ENCODE measurements at regions not wholly inside any gene's neighbourhood (a gene's known extent, or its start where the extent isn't known, plus 50 kb on each side); places are given as distances from the start of the nearest gene placed in this dataset.

DNA sequence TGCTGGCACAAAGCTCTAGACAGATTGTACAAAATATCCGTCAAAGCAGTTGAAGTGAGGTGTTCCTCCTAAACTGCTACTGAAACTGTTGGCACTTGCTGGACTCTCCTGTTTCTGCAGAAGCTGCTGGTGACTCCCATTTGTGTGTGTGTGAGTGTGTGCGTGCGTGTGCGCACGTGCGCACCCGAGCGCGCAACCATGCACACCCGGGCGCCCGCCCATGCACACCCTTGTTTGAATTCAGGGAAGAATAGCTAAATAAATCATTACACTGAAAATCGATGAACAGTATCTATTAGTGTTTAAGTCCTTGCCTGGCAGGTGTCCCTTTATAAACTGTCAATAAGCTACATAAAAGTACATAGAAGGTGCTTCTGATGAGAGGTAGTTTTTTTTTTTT, 156.4 kb upstream of the B3GALT2 start:
- no peak for DNase-seq

DNA sequence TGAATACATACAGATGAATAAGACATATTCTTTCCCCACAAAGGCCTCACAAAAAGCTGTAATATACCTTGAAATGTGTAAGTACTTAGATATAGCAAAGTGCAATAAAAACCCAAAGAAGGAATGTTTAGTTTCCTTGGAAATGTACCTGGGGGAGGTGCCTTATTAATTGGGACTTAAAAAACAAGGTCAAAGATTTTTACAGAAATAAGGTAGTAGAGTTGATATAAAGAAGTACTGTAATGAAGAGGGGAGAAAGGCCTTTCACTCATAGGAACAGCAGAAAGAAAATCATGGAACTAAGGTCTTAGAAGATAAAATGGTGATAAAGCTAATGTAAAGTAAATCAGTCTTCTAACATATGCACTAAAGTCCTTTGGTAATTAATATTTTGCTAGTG, 153.9 kb upstream of the B3GALT2 start:
- no peak for DNase-seq

DNA sequence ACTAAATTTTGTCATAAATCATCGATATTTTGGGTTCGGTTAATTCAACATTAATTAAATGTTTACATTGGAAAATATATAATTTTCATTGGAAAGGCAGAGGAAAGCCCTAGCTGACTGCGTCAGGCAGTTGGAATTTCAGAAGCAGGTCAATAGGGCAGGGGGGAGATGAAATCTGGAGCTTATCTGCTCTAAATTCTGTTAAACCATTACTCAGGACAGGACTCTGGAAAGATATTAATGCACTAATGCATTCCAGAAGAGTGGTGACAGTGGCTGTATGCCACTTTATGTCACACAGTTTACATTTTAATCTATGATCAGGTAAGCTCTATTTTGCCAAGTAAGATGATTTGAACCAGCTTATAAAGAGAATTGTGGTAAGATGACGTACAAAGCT, 153.0 kb upstream of the B3GALT2 start:
- no peak for DNase-seq

DNA sequence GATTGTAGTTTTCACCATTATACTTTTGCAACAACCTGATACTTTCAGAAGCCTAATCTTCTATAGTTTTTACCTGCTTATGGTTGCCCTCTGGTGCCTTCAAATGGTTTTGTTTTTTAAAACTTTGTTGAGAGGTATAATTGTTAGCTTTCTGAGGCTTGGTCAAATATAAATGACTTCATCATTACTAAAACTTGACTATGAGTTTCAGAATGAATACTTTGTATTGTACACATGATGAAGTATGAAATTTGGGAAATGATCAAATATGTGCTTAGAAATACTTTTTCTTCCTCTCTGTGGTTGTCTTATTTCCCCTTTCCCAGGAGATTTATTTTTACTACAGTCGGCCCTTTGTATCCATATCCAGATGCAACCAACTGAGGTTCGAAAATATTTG, 151.8 kb upstream of the B3GALT2 start:
- no peak for DNase-seq

DNA sequence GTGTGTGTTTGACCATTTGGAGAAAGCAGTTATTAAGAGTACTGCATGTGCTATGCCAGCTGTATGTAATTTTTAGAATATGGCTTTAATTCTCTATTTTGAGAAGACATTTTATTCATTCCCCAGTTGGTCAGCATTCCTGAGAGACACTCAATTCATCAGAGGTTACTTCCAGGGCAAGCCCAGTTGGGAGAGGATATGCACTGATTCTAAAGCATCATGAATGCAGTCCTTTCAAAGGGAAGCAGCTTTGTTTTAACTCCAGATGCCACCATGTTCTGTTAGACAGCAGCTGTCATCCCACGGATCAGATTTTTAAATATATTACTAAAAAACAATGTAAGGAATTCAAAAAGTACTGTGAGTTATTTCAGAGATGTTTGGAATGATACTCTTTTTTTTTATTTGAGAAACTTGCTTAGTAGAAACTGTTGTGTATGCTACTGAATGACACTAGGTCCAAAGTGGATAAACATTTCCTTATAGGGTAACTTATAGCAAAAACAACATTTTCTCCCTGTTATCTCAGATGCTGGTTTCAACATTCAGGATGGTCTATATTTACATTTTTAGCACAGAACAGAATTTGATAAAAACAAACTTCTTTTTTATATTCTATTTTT, 149.5 kb upstream of the B3GALT2 start:
- DNase-seq, result no peak

DNA sequence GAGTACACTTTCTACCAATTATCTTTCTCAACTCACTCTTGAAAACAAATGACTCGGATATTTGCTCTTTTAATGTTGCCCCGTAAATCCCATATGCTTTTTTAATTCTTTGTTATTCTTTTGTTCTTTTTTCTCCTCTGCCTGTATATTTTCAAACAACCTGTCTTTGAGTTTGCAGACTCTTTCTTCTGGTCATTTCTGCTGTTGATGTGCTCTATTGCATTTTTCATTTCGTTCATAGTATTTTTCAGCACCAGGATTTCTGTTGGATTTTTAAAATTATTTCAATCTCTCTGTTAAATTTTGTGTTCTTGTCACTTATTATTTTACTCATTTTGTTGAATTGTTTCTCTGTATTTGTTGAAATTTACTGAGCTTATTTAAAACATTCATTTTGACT, 146.8 kb upstream of the B3GALT2 start:
- no peak for DNase-seq

DNA sequence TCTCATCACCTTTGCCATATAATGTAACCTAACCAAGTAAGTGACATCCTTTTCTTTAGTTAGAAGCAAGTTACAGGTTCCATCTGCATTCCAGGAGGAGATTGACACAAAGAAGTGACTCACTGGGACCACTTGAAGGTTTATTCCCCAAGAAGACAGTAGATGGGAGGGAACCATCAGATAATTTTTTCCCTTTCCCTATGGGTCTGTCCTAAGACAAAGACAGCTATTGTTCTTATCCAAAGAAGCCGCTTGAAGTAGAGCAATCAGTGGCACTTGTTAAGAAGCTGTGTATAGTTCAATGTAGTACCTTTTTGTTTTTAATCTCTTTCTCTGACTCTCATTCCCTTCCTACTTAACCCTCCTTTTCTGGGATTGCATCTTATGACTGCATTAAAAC, 139.9 kb upstream of the B3GALT2 start:
- no peak for DNase-seq

DNA sequence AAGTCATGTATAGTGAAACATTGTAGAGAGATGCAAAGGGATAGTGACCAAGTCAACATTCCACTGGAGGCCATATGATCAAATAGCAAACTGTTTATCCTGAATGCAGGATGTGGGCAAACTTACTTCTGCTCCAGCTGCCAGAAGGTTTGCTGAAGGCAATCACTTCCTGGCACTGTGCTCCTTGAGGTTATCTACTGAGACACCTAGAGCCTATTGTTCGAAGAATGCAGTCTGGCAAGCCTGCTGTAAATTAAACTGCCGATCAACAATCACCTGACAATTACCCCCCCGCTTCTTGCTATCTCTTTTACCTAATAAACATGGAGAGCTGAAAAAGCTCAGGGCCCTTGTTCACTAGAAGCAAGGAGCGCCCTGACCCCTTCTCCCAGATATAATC, 139.4 kb upstream of the B3GALT2 start:
- DNase-seq, result no peak

DNA sequence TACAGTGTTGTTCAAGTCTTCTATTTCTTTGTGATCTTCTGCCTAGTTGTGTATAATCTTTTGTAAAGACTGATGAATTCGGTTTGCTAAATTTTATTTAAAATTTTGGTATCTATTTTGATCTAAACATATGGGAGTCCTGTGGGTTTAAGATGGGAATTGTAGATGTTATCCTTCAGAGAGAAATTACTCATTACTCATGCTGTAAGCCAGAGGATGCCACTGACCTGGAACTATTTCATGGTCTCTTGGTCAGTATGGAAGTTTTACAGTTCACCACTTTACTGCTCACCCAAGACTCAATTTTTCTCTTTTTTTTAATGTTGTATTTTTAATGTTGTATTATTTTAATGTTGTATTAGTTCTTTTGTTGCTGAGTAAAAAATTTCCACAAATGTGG, 138.6 kb upstream of the B3GALT2 start:
- no peak for DNase-seq

DNA sequence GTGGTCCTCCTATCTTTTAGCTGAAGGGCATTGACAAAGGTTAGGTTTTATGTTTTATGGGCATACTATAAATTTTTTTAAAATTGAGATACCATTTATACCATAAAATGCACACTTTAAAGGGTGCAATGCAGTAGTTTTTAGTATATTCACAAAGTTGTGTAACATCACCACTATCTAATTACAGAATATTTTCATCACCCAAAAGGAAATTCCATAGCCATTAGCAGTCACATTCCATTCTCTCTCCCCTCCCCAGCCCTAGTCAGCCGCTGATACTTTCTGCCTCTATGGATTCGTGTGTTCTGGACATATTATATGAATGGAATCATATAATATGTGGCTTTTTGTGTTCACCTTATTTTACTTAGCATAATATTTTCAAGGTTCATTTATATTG, 135.8 kb upstream of the B3GALT2 start:
- DNase-seq, result no peak

DNA sequence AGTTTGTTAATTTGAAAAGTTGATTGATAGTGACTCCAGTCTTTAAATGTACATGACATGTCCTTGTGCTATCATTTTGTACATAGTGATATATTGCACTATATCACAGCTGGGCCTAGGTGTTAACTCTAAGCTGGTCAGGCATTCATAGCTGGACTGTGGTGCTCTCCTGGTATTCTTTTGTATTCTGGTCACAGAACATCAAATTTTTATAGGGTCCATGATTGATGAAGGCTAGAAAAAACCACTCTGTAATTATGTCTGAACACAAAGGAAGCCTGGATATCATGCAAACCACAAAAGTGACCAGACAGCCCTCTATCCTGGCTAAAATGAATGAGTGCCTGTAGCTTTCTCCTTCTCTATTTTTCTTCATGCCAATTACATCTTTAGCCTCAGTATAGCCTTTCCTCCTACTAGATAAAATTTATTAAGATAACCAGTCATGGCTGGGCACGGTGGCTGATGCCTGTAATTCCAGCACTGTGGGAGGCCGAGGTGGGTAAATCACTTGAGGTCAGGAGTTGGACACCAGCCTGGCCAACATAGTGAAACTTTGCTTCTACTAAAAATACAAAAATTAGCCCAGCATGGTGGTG, 134.9 kb upstream of the B3GALT2 start:
- DNase-seq, result no peak

DNA sequence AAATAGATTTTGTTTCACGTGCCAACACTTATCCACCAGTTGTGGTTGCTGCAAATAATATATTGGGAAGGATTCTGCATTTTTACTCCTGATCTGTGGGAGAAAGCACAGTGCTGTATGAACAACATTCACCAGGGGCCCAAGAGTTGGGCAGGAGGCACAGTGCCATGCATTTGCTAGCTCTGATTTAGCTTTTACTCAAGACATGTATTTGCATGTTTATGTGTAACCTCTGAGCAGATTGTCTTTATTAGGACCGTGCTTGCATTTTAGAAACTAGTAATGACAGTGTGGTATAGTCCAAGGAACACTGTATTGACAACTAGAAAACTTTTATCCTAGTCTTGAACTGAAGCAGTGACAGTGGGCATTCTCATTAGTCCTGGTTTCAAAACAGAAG, 133.9 kb upstream of the B3GALT2 start:
- DNase-seq, result no peak

DNA sequence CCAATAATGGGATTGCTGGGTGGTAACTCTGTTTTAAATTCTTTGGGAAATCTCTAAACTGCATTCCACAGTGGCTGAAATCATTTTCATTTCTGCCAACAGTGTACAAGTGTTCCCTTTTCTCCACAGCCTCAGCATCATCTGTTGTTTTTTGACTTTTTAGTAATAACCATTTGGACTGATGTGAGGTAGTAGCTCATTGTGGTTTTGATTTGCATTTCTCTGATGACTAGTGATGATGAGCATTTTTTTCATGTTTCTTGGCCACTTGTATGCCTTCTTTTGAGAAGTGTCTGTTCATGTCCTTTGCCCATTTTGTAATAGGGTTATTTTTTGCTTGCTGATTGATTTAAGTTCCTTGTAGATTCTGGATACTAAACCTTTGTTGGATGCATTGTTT, 131.9 kb upstream of the B3GALT2 start:
- no peak for DNase-seq

DNA sequence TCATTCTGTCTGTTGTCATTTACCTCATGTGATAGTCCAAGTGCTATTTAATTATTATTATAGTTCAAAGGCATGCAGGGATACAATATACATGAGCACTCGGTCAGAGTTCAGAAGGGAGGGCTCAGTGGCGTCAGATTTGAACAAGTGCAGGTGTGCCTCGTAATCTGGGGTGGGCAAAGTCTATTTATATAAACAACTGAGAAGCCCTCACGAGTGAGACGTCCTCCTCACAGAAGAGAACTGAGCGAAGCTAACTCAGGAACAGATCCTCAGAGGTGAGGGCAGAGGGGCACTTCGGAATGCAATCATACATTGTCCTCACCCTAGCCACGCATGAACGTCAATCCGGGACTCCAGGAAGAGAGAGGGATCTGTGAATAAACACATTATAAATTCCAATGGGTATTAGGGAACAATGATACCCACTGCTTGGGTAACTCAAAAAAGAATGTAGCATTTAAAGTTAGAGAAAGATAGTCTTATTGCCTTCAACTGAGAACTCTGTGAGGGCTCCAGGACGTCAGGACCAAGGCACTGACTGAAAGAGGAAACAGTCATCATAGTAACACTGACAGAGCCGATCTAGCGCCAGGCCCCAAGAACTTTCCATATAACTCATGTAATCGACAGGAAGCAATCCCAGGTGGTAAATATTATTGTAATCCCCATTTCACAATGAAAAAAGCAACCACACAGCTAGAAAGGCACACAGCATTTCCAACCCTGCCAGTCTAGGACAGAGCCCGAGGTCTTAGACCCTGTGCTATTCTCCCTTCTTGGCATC, 127.1 kb upstream of the B3GALT2 start:
- DNase-seq, result no peak

DNA sequence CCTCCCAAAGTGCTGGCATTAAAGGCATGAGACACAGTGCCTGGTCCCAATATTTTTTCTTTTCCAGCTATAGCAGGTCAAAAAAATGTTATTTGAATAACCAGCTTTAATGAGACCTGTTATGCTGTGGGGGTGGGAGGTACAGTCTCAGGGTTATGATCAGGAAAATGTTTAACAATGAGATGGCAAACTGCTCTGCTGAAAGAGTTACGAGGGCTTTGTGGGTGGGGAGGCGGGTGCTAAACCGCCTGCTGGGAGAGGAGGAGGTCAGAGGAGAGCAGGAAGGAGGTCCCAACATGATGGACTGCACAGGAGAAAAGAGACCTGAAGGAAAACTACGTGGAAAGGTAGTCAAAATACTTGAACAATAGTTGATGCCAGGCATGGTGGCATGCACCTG, 126.0 kb upstream of the B3GALT2 start:
- no peak for DNase-seq

DNA sequence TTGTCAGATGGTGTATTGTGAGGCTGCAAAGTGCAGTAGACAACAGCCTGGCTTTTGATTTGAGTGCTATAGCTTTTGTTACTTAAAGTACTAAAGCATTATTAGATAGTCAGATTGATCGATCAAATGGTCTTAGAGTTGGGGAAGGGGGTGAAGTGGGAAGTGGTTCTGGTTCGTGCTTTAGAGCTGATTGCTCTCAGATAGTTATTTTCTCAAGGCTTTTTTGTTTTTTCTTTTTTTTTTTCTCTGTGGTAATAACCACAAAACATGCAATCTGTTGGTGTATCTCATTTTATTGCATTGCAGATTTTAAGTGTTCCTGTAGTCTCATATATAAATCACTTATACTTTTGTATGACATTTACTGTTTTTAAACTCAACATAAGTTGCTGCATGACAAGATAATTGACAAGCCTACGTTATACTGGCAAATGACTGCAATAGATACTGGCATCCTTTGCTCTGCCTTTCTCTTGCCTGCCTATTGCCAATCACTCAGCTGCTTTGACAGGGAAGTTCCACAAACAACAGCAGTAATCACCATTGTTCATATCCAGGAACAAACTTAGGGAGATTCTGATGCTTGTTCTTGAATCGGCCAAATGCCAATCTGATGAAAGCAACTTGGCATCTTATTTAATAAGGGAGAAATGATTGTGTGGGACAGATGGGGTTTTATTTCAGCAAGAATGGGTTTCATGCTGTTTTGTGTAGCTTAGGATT, 125.0 kb upstream of the B3GALT2 start:
- no peak for DNase-seq

DNA sequence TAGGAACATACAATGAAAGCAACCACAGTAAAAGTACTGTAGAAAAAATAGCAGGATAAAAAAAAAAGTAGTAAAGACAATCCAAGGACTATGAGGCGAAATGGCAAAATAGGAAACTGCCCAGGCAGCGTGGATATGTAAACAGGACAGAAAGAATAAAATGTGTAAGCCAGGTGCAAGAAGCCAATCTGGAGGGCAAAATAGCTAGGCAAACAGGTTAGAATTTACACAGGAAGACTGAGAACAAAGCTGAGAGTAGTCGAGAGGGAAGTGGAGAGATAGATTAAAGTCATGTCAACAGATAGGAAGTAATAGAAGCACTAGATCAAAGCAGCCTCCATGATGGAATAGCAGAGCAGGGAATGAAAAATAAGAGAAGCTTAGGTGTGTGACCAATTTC, 124.2 kb upstream of the B3GALT2 start:
- no peak for DNase-seq

DNA sequence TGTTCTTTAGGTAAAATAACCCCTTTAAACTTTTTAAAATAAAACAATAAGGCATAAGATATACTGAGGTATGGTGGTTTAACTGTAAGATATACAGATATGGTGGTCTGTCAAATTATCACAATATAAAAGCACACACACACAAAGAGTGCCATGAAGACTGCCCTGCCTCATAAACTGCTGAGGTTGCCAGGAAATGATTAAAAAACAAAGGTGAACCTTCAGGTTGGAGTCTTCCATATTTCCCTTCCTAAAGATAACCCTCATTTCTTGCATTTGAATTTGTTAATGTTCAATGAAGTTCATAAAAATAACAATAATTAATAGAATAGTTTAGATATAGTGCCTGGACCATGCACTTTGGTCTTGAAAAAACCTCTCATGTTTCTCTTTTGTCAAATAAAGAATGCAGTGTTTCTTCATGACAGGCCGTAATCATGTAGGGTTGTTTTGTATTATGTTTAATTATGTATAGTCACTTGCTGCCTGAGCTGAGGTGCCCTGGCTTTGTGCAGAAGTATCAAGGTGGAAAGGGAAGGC, 123.6 kb upstream of the B3GALT2 start:
- no peak for DNase-seq

DNA sequence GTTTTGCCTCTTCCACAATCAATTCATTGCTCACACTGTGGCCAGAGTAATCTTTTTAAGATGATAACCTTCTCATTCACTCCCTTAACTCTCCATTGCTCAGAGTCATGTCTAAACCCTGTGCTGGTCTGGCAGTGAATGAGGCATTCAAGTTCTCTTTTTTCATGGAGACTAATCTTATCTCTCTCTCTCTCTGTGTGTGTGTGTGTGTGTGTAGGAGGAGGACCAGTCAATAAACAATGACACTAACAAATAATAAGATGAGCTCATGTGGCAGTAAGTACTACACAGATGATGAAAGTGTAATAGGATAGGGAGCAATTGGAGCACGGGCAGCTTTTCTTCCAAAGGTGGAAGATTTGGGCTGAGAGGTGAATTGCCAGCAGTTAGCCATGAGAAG, 122.0 kb upstream of the B3GALT2 start:
- no peak for DNase-seq

DNA sequence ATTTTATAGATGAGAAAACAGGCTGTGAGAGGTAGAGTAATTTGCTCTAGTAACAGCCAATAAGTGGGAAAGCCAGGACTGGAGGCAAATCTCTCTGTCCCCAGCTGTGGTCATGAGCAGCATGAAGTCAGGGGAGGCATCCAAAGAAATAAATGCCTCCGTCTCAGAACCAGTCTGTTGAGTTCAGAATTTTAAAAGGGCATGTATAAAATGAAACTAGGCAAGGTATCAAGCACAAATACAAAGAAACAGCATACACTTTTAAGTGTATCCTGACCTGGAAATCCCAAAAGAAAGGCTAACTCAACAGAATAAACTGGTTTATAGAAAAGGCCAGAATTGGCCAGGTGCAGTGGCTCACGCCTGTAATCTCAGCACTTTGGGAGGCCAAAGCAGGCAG, 120.0 kb upstream of the B3GALT2 start:
- DNase-seq, result no peak
